Gastrocnemius medialis (tissue), 4 donors: ENCODE measurements at regions not wholly inside any gene's neighbourhood (a gene's known extent, or its start where the extent isn't known, plus 50 kb on each side); places are given as distances from the start of the nearest gene placed in this dataset.
"Not testable (repeated sequence)": the region's sequence is repeated elsewhere in the genome, so short reads cannot be mapped to it uniquely, and the experiment has no call there.

ENCODE experiments used
- ATAC-seq, 2 donors: fragments of 150-250 bp; one replicate each; pipeline ENCODE4 v1.9.1; 2016
- DNase-seq, 2 donors: peaks; one replicate each; pipeline ENCODE4 v3.0.0-alpha.2; 2019
- H3K27ac ChIP-seq, 4 donors: fragments of 200-600 bp; sonication (generic); 1 replicate in 1 of 4; 2 replicates in 3 of 4; pipeline ENCODE4 v1.5.1; 2016 to 2018; ENCODE audit warnings: mild to moderate bottlenecking in 2 of 4, moderate library complexity in 1 of 4
- H3K27me3 ChIP-seq, 3 donors: fragments of 200-600 bp; sonication (generic) in 2 of 3; 1 replicate in 1 of 3; 2 replicates in 2 of 3; pipeline versions ENCODE4 v1.5.1 to v1.6.0; 2016 to 2019; ENCODE audit warnings: mild to moderate bottlenecking in 1 of 3, moderate library complexity in 1 of 3
- H3K36me3 ChIP-seq, 2 donors: fragments of 200-600 bp; sonication (generic) in 1 of 2; one replicate each; pipeline ENCODE4 v1.5.1; 2017 to 2018
- H3K4me1 ChIP-seq, 2 donors: fragments of 200-600 bp; sonication (generic) in 1 of 2; one replicate each; pipeline ENCODE4 v1.5.1; 2016 to 2017; ENCODE audit warnings: mild to moderate bottlenecking in 2 of 2
- H3K4me3 ChIP-seq, 4 donors: fragments of 200-600 bp; sonication (generic) in 3 of 4; 1 replicate in 1 of 4; 2 replicates in 3 of 4; pipeline ENCODE4 v1.5.1; 2016 to 2019; ENCODE audit warnings: mild to moderate bottlenecking in 2 of 4
- H3K9me3 ChIP-seq, 3 donors: fragments of 200-600 bp; sonication (generic) in 2 of 3; 1 replicate in 1 of 3; 2 replicates in 2 of 3; pipeline ENCODE4 v1.5.1; 2016 to 2019
- CTCF ChIP-seq, 5 experiments: fragments of 450-650 bp in 3 of 5; fragments of 200-600 bp in 2 of 5; sonication (generic) in 2 of 5; IDR thresholded peaks in 4 of 5; conservative IDR thresholded peaks in 1 of 5; 1 replicate in 4 of 5; 2 replicates in 1 of 5; pipeline ENCODE4 v1.5.1; 2016 to 2019; ENCODE audit warnings: antibody characterized with exemption in 5 of 5, mild to moderate bottlenecking in 3 of 5, moderate library complexity in 3 of 5
- POLR2A ChIP-seq, 2 donors: fragments of 450-650 bp; IDR thresholded peaks; one replicate each; pipeline ENCODE4 v1.6.1; 2017; ENCODE audit warnings: antibody characterized with exemption in 2 of 2, mild to moderate bottlenecking in 2 of 2, moderate library complexity in 2 of 2
- in situ Hi-C, 4 donors: fragments of 200-750 bp; cut with MboI; loops; one replicate each; pipeline versions ENCODE4 v1.15.0 to v1.8.0; 2017; ENCODE audit warnings: low sequenced_read_pairs in 4 of 4
- intact Hi-C: fragments of 100-400 bp; cut with DNase I; formaldehyde crosslinking; loops from one replicate; pipeline ENCODE4 v1.15.1; 2023; ENCODE audit warnings: low total_unique reads

GRCh38 chr3:182342252-182342651 is 451.1 kb upstream of the ATP11B start:
- no peaks in the 10 kb centered on the region for H3K27me3 ChIP-seq
- in situ Hi-C loops (no loop called here), intact Hi-C loops (no loop called here)
- ATAC-seq, result no peak
- no peak for DNase-seq
- H3K36me3 ChIP-seq, result no peaks in the 10 kb centered on the region
- H3K4me3 ChIP-seq, result no peak overlapping the region
- no peak for TF ChIP-seq CTCF (IDR thresholded peaks at IDR 0.05 in 4 of 5, conservative IDR thresholded peaks at IDR 0.05 in 1 of 5)
- no peak for TF ChIP-seq POLR2A (IDR thresholded peaks at IDR 0.05)
- H3K4me1 ChIP-seq, result no peaks in the 10 kb centered on the region
- H3K27ac ChIP-seq, result no peak overlapping the region
- H3K9me3 ChIP-seq, result no peaks in the 10 kb centered on the region

GRCh38 chr3:182344026-182344425 is 449.3 kb upstream of the ATP11B start:
- intact Hi-C loops, H3K27me3 ChIP-seq, H3K9me3 ChIP-seq, H3K4me3 ChIP-seq, DNase-seq, H3K36me3 ChIP-seq, ATAC-seq, in situ Hi-C loops, H3K4me1 ChIP-seq, H3K27ac ChIP-seq: not testable (repeated sequence)

GRCh38 chr3:182349051-182349450 is 444.3 kb upstream of the ATP11B start:
- ATAC-seq, result no peak
- no peaks in the 10 kb centered on the region for H3K27me3 ChIP-seq
- no peak for TF ChIP-seq POLR2A (IDR thresholded peaks at IDR 0.05)
- TF ChIP-seq CTCF (IDR thresholded peaks at IDR 0.05 in 4 of 5, conservative IDR thresholded peaks at IDR 0.05 in 1 of 5), result no peak
- no peaks in the 10 kb centered on the region for H3K4me1 ChIP-seq
- no peak overlapping the region for H3K4me3 ChIP-seq
- in situ Hi-C loops, result no loop called here
- intact Hi-C loops, result no loop called here
- H3K36me3 ChIP-seq, result no peaks in the 10 kb centered on the region
- no peak overlapping the region for H3K27ac ChIP-seq
- DNase-seq, result no peak
- H3K9me3 ChIP-seq, result no peaks in the 10 kb centered on the region

- Histone ChIP-seq H3K27me3 (no peaks in the 10 kb centered on the region), H3K4me3 (no peak overlapping the region), H3K4me1 (no peaks in the 10 kb centered on the region)
Observed at GRCh38 chr3:182349951-182350517, 443.3 kb upstream of the ATP11B start.

GRCh38 chr3:182357928-182358327 is 435.4 kb upstream of the ATP11B start:
- no peak for TF ChIP-seq POLR2A (IDR thresholded peaks at IDR 0.05)
- TF ChIP-seq CTCF (IDR thresholded peaks at IDR 0.05 in 4 of 5, conservative IDR thresholded peaks at IDR 0.05 in 1 of 5), result no peak
- no peaks in the 10 kb centered on the region for H3K27me3 ChIP-seq
- H3K4me3 ChIP-seq, result no peak overlapping the region
- in situ Hi-C loops (no loop called here), intact Hi-C loops (no loop called here)
- DNase-seq, result no peak
- no peaks in the 10 kb centered on the region for H3K4me1 ChIP-seq
- no peak for ATAC-seq
- no peaks in the 10 kb centered on the region for H3K36me3 ChIP-seq
- H3K27ac ChIP-seq, result no peak overlapping the region
- H3K9me3 ChIP-seq, result no peaks in the 10 kb centered on the region

More at GRCh38 chr3:182349951-182350517, 443.3 kb upstream of the ATP11B start:
- TF ChIP-seq POLR2A (IDR thresholded peaks at IDR 0.05) (no peak), CTCF (IDR thresholded peaks at IDR 0.05 in 4 of 5, conservative IDR thresholded peaks at IDR 0.05 in 1 of 5) (no peak)
- ATAC-seq, result no peak
- in situ Hi-C loops, result no loop called here
- intact Hi-C loops, result no loop called here
- no peak overlapping the region for H3K27ac ChIP-seq
- H3K36me3 ChIP-seq, result no peaks in the 10 kb centered on the region
- H3K9me3 ChIP-seq, result no peaks in the 10 kb centered on the region
- no peak for DNase-seq
